ENCODE measurements at regions not wholly inside any gene's neighbourhood (a gene's known extent, or its start where the extent isn't known, plus 50 kb on each side); places are given as distances from the start of the nearest gene placed in this dataset.

- Histone ChIP-seq H3K4me1 (ENCODE audit: control insufficient read depth, extremely low read depth, insufficient read depth, low read length) (peaks cover 8% of the 10 kb centered on the region), H3K79me2 (ENCODE audit: control insufficient read depth, insufficient read depth, low read length) (no peaks in the 10 kb centered on the region), H3K9ac (replicated peaks; ENCODE audit: extremely low read depth, insufficient read depth, low read length) (no peak overlapping the region), H3K27me3 (ENCODE audit: control insufficient read depth in 2 of 2, insufficient read depth in 2 of 2, low read length in 2 of 2) (no peaks in the 10 kb centered on the region), H2AFZ (ENCODE audit: low read depth, low read length) (no peak overlapping the region), H3K4me3 (replicated peaks in 1 of 3; ENCODE audit: insufficient read depth in 1 of 3, low read depth in 1 of 3, low read length in 3 of 3) (no peak overlapping the region), H3K9me3 (replicated peaks; ENCODE audit: control insufficient read depth, insufficient read depth, low read length) (no peaks in the 10 kb centered on the region), H3K27ac (ENCODE audit: insufficient read depth, low read depth, low read length) (no peak overlapping the region), H4K20me1 (replicated peaks; ENCODE audit: control insufficient read depth, extremely low read depth, insufficient read depth, low read length) (no peaks in the 10 kb centered on the region), H3K4me2 (ENCODE audit: insufficient read depth, low read length) (no peak overlapping the region), H3K36me3 (ENCODE audit: control insufficient read depth in 2 of 2, extremely low read depth in 1 of 2, insufficient read depth in 2 of 2, low read length in 2 of 2) (no peaks in the 10 kb centered on the region), H3K9me1 (replicated peaks; ENCODE audit: control insufficient read depth, extremely low read depth, insufficient read depth, low read length) (no peaks in the 10 kb centered on the region)
- ChIA-PET CTCF (no interaction called here), POLR2A (no interaction called here)
- intact Hi-C loops (cut with micrococcal nuclease) (no loop called here), dilution Hi-C loops (cut with MboI; ENCODE audit: extremely low pct_ligation_motif_present, low sequenced_read_pairs) (no loop called here)
- DNase-seq (ENCODE audit: low read depth, low spot score), result no peak
- TF ChIP-seq, protein P1, sequence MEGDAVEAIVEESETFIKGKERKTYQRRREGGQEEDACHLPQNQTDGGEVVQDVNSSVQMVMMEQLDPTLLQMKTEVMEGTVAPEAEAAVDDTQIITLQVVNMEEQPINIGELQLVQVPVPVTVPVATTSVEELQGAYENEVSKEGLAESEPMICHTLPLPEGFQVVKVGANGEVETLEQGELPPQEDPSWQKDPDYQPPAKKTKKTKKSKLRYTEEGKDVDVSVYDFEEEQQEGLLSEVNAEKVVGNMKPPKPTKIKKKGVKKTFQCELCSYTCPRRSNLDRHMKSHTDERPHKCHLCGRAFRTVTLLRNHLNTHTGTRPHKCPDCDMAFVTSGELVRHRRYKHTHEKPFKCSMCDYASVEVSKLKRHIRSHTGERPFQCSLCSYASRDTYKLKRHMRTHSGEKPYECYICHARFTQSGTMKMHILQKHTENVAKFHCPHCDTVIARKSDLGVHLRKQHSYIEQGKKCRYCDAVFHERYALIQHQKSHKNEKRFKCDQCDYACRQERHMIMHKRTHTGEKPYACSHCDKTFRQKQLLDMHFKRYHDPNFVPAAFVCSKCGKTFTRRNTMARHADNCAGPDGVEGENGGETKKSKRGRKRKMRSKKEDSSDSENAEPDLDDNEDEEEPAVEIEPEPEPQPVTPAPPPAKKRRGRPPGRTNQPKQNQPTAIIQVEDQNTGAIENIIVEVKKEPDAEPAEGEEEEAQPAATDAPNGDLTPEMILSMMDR (IDR thresholded peaks at IDR 0.05; ENCODE audit: extremely low read depth in 1 of 2, insufficient read depth in 1 of 2, low read depth in 1 of 2, low read length in 2 of 2), result no peak
- TF ChIP-seq POLR2A (IDR thresholded peaks at IDR 0.05; ENCODE audit: low read depth, low read length), result no peak
- no peak for TF ChIP-seq POLR2AphosphoS5 (IDR thresholded peaks at IDR 0.05; ENCODE audit: insufficient read depth, low read depth, low read length)
- no peak for TF ChIP-seq EZH2 (IDR thresholded peaks at IDR 0.05; ENCODE audit: borderline replicate concordance, low read depth, low read length, severe bottlenecking)
- no peak for TF ChIP-seq JUN (IDR thresholded peaks at IDR 0.05; ENCODE audit: borderline replicate concordance, insufficient read depth, insufficient read length, low read depth)
- no peak for TF ChIP-seq MYC (IDR thresholded peaks at IDR 0.05; ENCODE audit: low read depth, low read length)
- TF ChIP-seq GATA2 (IDR thresholded peaks at IDR 0.05; ENCODE audit: insufficient read depth, insufficient read length, low read depth, low read length), result no peak
- TF ChIP-seq MAX (IDR thresholded peaks at IDR 0.05; ENCODE audit: insufficient read depth, insufficient read length), result no peak
- no peak for TF ChIP-seq FOS (IDR thresholded peaks at IDR 0.05; ENCODE audit: borderline replicate concordance, insufficient read depth, low read length)
- no peak for FAIRE-seq
- no TSS peak for BruUV-seq (replicated peaks)
Observed at GRCh38 chr17:83156408-83156807, 77.0 kb downstream of the METRNL start.
